ENCODE measurements at regions not wholly inside any gene's neighbourhood (a gene's known extent, or its start where the extent isn't known, plus 50 kb on each side); places are given as distances from the start of the nearest gene placed in this dataset.
"Not testable (repeated sequence)": the region's sequence is repeated elsewhere in the genome, so short reads cannot be mapped to it uniquely, and the experiment has no call there.

- DNase-seq: peak; percentile 12
Measured at GRCh38 chr6:85923013-85923430, 280.3 kb upstream of the SYNCRIP start.

GRCh38 chr6:85920782-85921181 lies 278.1 kb upstream of the SYNCRIP start:
- no peak for DNase-seq

GRCh38 chr6:85917522-85917921 lies 274.8 kb upstream of the SYNCRIP start:
- no peak for DNase-seq

- DNase-seq: no peak
Measured at GRCh38 chr6:85913001-85913400, 270.3 kb upstream of the SYNCRIP start.

- DNase-seq: no peak
Measured at GRCh38 chr6:85912582-85912981, 269.9 kb upstream of the SYNCRIP start.

- DNase-seq: no peak
Measured at GRCh38 chr6:85911067-85911466, 268.4 kb upstream of the SYNCRIP start.

- not testable (repeated sequence) for DNase-seq
Measured at GRCh38 chr6:85908120-85908519, 265.4 kb upstream of the SYNCRIP start.

GRCh38 chr6:85892346-85892745 lies 249.7 kb upstream of the SYNCRIP start:
- DNase-seq: no peak

GRCh38 chr6:85887461-85887860 lies 244.8 kb upstream of the SYNCRIP start:
- DNase-seq: no peak

GRCh38 chr6:85868685-85869084 lies 226.0 kb upstream of the SYNCRIP start:
- DNase-seq: no peak

- no peak for DNase-seq
Measured at GRCh38 chr6:85867595-85867994, 224.9 kb upstream of the SYNCRIP start.

GRCh38 chr6:85866758-85867401 lies 224.2 kb upstream of the SYNCRIP start:
- no peak for DNase-seq

- no peak for DNase-seq
Measured at GRCh38 chr6:85866370-85866730, 223.7 kb upstream of the SYNCRIP start.

GRCh38 chr6:85865420-85866369 lies 223.0 kb upstream of the SYNCRIP start:
- DNase-seq: no peak

- no peak for DNase-seq
Measured at GRCh38 chr6:85864453-85865401, 222.0 kb upstream of the SYNCRIP start.

GRCh38 chr6:85856235-85856634 lies 213.5 kb upstream of the SYNCRIP start:
- no peak for DNase-seq

- not testable (repeated sequence) for DNase-seq
Measured at GRCh38 chr6:85838351-85839119, 195.8 kb upstream of the SYNCRIP start.

- DNase-seq: no peak
Measured at GRCh38 chr6:85828973-85829372, 186.3 kb upstream of the SYNCRIP start.

GRCh38 chr6:85826997-85827396 lies 184.3 kb upstream of the SYNCRIP start:
- DNase-seq: no peak

GRCh38 chr6:85824329-85824728 lies 181.6 kb upstream of the SYNCRIP start:
- DNase-seq: no peak

- no peak for DNase-seq
Measured at GRCh38 chr6:85810558-85810957, 167.9 kb upstream of the SYNCRIP start.

- no peak for DNase-seq
Measured at GRCh38 chr6:85803721-85804120, 161.0 kb upstream of the SYNCRIP start.

Measured in NCI-H187 treated with DMSO at 0.1 percent for 48 hours (cell line).